ENCODE measurements at regions not wholly inside any gene's neighbourhood (a gene's known extent, or its start where the extent isn't known, plus 50 kb on each side); places are given as distances from the start of the nearest gene placed in this dataset.
"Not testable (repeated sequence)": the region's sequence is repeated elsewhere in the genome, so short reads cannot be mapped to it uniquely, and the experiment has no call there.

DNA sequence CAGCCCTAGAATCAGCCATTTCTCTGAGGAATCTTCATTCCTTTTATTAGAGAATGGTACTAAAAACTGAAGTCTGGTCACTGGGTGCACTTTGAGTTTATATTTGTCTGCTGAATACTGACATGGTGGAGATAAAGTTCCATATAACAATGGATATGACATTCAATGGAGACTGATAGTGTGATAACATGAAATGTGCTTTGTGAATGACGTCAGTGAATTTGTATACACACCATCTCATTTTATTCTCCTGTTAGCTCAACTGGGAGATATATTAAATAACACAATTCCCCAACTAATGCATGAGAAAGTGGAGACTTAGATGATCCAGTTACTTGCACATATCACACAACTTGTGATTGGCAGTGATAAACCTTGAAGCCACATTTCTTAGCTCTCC is 446.7 kb downstream of the DOK5 start:
- ChIA-PET CTCF (no interaction called here), POLR2A (no interaction called here)
- DNase-seq (ENCODE audit: low read depth, low spot score): no peak
- H3K4me3 ChIP-seq (ENCODE audit: low read depth, low read length): no peak overlapping the region
- H3K9me3 ChIP-seq (ENCODE audit: control insufficient read depth, insufficient read depth, low read length): peaks cover 20% of the 10 kb centered on the region
- H3K27ac ChIP-seq (ENCODE audit: low read depth, low read length): no peak overlapping the region
- H3K27me3 ChIP-seq (ENCODE audit: control insufficient read depth, insufficient read depth, low read length): no peaks in the 10 kb centered on the region
- TF ChIP-seq CTCF (IDR thresholded peaks at IDR 0.05; ENCODE audit: low read depth, low read length): no peak

DNA sequence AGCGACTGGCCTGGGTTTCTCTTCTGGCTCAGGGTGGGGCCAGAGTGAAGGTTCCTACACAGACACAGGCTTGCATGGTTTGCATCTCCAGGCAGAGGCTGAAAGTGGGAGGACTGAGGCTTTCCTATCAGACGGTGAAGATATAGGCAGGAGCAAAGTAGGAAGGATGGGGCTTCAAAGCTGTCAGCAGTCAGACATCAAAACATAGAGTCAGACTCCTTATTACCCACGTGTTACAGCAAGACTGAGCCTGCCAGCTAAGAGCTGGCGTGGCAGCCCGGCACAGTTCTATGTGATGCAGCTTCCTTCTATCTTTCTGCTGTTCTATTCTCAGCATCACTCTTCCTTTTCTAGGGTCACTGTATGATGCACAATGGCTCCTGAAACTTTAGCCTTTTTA is 445.1 kb downstream of the DOK5 start:
- no peak for DNase-seq (ENCODE audit: low read depth, low spot score)
- Histone ChIP-seq H3K9me3 (ENCODE audit: control insufficient read depth, insufficient read depth, low read length) (peaks cover 17% of the 10 kb centered on the region), H3K4me3 (ENCODE audit: low read depth, low read length) (no peak overlapping the region), H3K27me3 (ENCODE audit: control insufficient read depth, insufficient read depth, low read length) (no peaks in the 10 kb centered on the region), H3K27ac (ENCODE audit: low read depth, low read length) (no peak overlapping the region)
- no peak for TF ChIP-seq CTCF (IDR thresholded peaks at IDR 0.05; ENCODE audit: low read depth, low read length)
- ChIA-PET CTCF (no interaction called here), POLR2A (no interaction called here)

DNA sequence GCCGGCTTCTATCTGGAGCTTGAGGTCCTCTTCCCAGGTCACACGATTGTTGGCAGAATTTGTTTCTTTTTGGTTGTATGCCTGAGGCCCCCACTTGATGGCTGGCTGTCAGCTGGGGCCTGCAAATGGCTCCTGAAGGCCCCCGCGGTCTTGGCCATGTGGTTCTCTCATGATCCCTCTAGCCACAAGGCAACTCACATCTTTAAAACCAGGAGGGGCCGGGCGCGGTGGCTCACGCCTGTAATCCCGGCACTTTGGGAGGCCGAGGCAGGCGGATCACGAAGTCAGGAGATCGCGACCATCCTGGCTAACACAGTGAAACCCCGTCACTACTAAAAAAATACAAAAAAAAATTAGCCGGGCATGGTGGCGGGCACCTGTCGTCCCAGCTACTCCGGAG is 443.6 kb downstream of the DOK5 start:
- DNase-seq (ENCODE audit: low read depth, low spot score); H3K27me3 ChIP-seq (ENCODE audit: control insufficient read depth, insufficient read depth, low read length); POLR2A ChIA-PET; H3K4me3 ChIP-seq (ENCODE audit: low read depth, low read length); H3K27ac ChIP-seq (ENCODE audit: low read depth, low read length); CTCF ChIA-PET: not testable (repeated sequence)
- peaks cover 20% of the 10 kb centered on the region for H3K9me3 ChIP-seq (ENCODE audit: control insufficient read depth, insufficient read depth, low read length)

DNA sequence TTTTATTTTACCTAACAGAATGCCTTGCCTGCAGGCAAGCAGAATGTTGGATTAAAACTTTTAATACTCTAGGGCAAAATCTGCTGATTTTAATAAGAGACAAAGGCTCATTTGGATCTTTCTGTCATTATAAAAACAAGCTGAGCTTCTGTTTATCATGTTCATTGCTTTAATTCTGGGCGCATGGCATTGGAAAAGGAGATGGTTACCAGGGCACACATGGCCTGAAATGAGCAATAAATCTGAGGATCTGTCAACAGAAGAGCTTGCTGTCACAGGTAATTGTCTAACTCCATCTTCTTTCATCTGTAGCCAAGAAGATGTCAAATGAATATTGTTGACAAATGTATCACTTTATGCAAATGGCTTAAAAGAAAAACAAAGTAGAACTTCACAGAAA is 439.6 kb downstream of the DOK5 start:
- Histone ChIP-seq H3K27ac (ENCODE audit: low read depth, low read length) (no peak overlapping the region), H3K27me3 (ENCODE audit: control insufficient read depth, insufficient read depth, low read length) (no peaks in the 10 kb centered on the region), H3K4me3 (ENCODE audit: low read depth, low read length) (no peak overlapping the region), H3K9me3 (ENCODE audit: control insufficient read depth, insufficient read depth, low read length) (peaks cover 15% of the 10 kb centered on the region)
- no peak for DNase-seq (ENCODE audit: low read depth, low spot score)
- TF ChIP-seq CTCF (IDR thresholded peaks at IDR 0.05; ENCODE audit: low read depth, low read length): no peak
- POLR2A ChIA-PET: no interaction called here
- CTCF ChIA-PET: no interaction called here

DNA sequence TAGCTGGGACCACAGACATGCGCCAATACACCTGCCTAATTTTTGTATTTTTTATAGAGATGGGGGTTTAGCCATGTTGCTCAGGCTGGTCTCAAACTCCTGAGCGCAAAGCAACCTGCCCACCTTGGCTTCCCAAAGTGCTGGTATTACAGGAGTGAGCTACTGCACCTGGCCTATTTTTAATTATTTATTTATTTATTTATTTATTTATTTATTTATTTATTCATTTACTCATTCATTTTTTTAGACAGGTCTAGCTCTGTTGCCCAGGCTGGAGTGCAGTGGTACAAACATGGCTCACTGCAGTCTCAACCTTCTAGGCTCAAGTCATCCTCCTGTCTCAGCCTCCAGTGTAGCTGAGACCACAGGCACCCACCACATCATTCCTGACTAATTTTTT is 434.3 kb downstream of the DOK5 start:
- peaks cover 6% of the 10 kb centered on the region for H3K9me3 ChIP-seq (ENCODE audit: control insufficient read depth, insufficient read depth, low read length)
- ChIA-PET CTCF (no interaction called here), POLR2A (no interaction called here)
- H3K27ac ChIP-seq (ENCODE audit: low read depth, low read length): no peak overlapping the region
- H3K27me3 ChIP-seq (ENCODE audit: control insufficient read depth, insufficient read depth, low read length): no peaks in the 10 kb centered on the region
- no peak for TF ChIP-seq CTCF (IDR thresholded peaks at IDR 0.05; ENCODE audit: low read depth, low read length)
- H3K4me3 ChIP-seq (ENCODE audit: low read depth, low read length): no peak overlapping the region
- DNase-seq (ENCODE audit: low read depth, low spot score): no peak

DNA sequence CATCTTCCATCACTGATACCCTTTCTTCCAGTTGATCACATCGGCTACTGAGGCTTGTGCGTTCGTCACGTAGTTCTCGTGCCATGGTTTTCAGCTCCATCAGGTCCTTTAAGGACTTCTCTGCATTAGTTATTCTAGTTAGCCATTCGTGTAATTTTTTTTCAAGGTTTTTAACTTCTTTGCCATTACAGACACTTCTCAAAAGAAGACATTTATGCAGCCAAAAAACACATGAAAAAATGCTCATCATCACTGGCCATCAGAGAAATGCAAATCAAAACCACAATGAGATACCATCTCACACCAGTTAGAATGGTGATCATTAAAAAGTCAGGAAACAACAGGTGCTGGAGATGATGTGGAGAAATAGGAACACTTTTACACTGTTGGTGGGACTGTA is 430.7 kb downstream of the DOK5 start:
- H3K27me3 ChIP-seq (ENCODE audit: control insufficient read depth, insufficient read depth, low read length); CTCF ChIA-PET; H3K9me3 ChIP-seq (ENCODE audit: control insufficient read depth, insufficient read depth, low read length); DNase-seq (ENCODE audit: low read depth, low spot score); H3K27ac ChIP-seq (ENCODE audit: low read depth, low read length); H3K4me3 ChIP-seq (ENCODE audit: low read depth, low read length); POLR2A ChIA-PET: not testable (repeated sequence)

Data from AG04450 (cell line).